GM12874 (cell line): ENCODE measurements at regions not wholly inside any gene's neighbourhood (a gene's known extent, or its start where the extent isn't known, plus 50 kb on each side); places are given as distances from the start of the nearest gene placed in this dataset.

ENCODE experiments used
- TF ChIP-seq, protein P1 (sequence below): IDR thresholded peaks from 2 replicates; pipeline ENCODE4 v1.5.1; 2011; ENCODE audit warnings: low read depth, mild to moderate bottlenecking, control low read depth, low read length, moderate library complexity; ENCODE audit not compliant: insufficient read depth

DNA sequence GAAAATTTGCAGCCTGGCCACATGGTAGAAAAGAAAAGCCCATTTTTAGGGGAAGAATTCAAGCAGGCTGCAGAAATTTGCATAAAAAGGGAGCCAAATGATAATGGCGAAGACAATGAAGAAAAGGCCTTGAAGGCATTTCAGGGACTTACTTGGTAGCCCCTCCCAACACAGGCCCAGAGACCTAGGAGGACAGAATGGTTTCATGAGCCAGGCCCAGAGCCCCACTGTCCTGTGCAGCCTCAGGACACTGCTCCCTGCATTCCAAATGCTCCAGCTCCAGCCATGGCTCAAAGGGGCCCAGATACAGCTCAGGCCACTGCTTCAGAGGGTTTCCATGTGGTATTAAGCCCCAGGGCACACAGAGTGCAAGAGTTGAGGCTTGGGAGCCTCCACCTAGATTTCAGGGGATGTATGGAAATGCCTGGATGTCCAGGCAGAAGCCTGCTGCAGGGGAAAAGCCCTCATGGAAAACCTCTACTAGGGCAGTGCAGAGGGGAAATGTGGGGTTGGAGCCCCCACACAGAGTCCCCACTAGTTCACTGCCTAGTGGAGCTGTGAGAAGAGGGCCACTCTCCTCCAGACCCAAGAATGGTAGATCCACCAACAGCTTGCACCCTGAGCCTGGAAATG is 271.7 kb upstream of the KLF3 start:
- TF ChIP-seq, protein P1, sequence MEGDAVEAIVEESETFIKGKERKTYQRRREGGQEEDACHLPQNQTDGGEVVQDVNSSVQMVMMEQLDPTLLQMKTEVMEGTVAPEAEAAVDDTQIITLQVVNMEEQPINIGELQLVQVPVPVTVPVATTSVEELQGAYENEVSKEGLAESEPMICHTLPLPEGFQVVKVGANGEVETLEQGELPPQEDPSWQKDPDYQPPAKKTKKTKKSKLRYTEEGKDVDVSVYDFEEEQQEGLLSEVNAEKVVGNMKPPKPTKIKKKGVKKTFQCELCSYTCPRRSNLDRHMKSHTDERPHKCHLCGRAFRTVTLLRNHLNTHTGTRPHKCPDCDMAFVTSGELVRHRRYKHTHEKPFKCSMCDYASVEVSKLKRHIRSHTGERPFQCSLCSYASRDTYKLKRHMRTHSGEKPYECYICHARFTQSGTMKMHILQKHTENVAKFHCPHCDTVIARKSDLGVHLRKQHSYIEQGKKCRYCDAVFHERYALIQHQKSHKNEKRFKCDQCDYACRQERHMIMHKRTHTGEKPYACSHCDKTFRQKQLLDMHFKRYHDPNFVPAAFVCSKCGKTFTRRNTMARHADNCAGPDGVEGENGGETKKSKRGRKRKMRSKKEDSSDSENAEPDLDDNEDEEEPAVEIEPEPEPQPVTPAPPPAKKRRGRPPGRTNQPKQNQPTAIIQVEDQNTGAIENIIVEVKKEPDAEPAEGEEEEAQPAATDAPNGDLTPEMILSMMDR, result no peak

DNA sequence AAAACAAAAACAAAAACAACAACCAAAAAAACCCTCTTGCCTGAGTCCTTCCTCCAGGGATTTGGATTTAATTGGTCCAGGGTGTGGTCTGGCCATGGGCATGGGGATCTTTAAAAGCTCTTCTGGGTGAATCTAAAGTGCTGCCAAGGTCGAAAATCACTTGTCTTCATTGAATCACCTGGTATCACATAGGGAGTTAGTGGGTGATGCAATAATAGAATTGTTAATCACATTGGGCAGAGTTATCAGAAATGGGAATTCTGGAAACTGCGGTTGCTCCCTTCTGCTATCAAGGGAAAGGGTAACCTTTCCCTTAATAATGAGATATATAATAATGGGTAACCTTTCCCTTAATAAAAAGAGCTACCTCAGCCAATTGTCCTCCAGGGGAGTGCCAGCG is 267.9 kb upstream of the KLF3 start:
- TF ChIP-seq, protein P1, result no peak

DNA sequence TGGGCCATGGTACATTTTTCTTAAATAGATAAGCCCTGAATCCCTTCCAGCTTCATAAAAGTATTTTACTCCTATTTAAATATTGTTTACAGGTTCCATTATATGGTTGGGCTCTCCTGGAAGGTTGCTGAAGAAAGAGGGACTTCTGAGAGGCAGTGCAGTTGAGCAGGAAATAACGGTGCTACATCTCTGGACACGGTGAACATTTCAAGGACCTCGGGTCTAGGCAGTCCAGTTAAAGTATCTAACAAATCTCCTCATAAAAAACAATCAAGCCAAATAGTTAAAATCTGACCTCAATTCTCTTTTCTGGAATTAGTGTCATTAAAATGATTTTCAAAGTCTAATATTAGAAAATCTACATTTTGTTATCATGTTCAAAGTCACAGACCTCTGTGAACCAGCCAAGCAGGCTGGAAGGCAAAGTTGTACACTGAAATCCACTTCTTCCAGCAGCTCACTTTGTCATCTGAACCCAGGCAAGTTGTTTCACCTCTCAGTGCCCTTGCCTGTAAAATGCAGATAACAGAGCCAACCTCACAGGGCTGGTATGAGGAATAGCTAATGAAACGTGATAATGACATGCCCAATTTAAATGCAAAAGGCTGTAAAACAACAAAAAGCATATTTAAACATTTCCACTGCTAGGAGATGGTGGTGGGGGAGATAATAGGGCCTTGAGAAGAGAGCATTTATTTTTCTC is 267.0 kb upstream of the KLF3 start:
- TF ChIP-seq, protein P1, result no peak

DNA sequence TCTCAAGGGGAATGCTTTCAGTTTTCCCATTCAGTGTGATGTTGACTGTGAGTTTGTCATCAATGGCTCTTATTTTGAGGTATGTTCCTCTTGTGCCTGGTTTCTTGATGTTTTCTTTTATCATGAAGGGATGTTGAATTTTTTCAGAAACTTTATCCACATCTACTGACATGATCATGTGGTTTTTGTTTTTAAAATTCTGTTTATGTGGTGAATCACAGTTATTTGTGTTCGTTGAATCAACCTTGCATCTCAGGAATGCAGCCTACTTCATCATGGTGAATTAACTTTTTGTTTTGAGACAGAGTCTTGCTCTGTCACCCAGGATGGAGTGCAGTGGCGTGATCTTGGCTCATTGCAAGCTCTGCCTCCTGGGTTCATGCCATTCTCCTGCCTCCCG is 263.1 kb upstream of the KLF3 start:
- TF ChIP-seq, protein P1, result no peak

DNA sequence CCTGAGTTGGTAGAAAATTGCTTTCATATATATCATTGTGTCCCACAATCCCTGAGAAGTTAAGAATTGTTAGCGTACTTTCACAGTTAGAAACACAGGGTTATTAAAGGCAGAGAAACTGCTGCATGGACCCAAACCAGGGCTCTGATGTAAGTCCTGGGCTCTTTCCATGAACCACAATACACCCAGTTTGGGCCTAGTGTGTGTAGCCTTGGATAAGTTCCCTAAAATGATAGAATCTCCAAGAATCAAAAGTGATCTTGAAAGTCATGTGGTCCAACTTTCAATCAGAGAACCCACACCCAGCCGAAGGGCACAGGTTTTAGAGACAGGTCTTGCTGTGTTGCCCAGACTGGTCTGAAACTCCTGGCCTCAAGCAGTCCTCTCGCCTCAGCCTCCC is 257.8 kb upstream of the KLF3 start:
- TF ChIP-seq, protein P1, result no peak

DNA sequence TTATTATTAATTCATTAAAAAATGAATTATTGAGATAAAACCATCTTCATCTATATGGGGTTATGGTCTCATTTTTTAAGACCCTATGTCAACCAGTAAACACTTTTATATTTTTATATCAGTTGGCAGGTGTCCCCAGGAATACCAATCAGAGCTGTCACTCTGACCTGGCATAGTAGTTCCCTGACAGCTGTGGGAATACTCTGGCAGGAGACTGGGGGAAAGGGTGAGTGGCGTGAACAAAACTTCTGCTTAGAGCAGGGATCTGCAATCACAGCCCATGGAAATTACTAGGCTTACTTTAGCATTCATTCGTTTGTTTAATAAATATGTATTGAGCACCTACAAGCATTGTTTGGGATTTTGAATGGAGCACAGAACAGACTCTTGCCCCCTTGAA is 254.1 kb upstream of the KLF3 start:
- TF ChIP-seq, protein P1, result no peak

DNA sequence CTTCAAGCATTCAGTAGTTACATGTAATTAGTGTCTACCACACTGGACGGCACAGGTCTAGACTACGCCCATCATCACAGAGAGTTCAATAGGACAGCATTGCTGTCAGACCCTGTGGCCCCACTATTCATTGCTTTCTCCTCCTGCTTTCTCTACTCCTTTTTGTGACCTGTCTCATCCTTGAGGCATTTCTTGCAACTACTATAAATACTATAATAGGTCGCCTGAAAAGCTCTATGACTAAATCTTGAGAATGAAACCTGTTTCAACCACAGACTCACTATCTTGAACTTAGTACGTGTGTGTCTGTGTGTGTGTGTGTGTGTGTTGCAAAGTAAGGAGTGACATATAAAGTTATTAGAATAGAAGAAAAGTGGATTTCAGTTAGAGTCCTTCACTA is 252.9 kb upstream of the KLF3 start:
- TF ChIP-seq, protein P1, result no peak
